ENCODE measurements at regions not wholly inside any gene's neighbourhood (a gene's known extent, or its start where the extent isn't known, plus 50 kb on each side); places are given as distances from the start of the nearest gene placed in this dataset.

GRCh38 chr7:34333184-34333583, 324.8 kb upstream of the NPSR1 start:
- no peak for DNase-seq
- Histone ChIP-seq H3K36me3 (ENCODE audit: control insufficient read depth, insufficient read depth, low read length) (no peaks in the 10 kb centered on the region), H2BK15ac (replicated peaks; ENCODE audit: low read depth) (no peak overlapping the region), H3K27ac (ENCODE audit: low read depth, low read length) (no peak overlapping the region), H3K9ac (ENCODE audit: low read length) (no peak overlapping the region), H3K79me1 (ENCODE audit: low read length) (no peaks in the 10 kb centered on the region), H3K79me2 (ENCODE audit: control insufficient read depth, insufficient read depth, low read length) (no peaks in the 10 kb centered on the region), H4K8ac (ENCODE audit: low read depth, low read length) (no peak overlapping the region), H2BK5ac (ENCODE audit: low read length) (no peak overlapping the region), H4K5ac (ENCODE audit: low read length) (no peak overlapping the region), H3K4me1 (ENCODE audit: control insufficient read depth, low read depth, low read length) (peaks cover 3% of the 10 kb centered on the region), H3K4me3 (ENCODE audit: low read length) (no peak overlapping the region), H3K56ac (ENCODE audit: low read length) (no peak overlapping the region), H3K23ac (ENCODE audit: low read length) (no peak overlapping the region), H3K4ac (ENCODE audit: low read depth, low read length) (no peak overlapping the region), H3K27me3 (ENCODE audit: insufficient read depth, low read length, poor library complexity) (no peaks in the 10 kb centered on the region), H3K4me2 (ENCODE audit: low read length) (no peak overlapping the region), H2BK120ac (ENCODE audit: low read depth, low read length) (no peak overlapping the region), H2AK5ac (ENCODE audit: low read length) (no peak overlapping the region), H3K18ac (ENCODE audit: low read length) (no peak overlapping the region)
- WGBS (ENCODE audit: extremely low coverage, insufficient coverage, low lambda C conversion rate), result no CpG with 5 or more reads among the region's 2 CpGs

- no peak for DNase-seq
- Histone ChIP-seq H3K27ac (ENCODE audit: low read depth, low read length) (no peak overlapping the region), H2BK120ac (ENCODE audit: low read depth, low read length) (no peak overlapping the region), H2BK5ac (ENCODE audit: low read length) (no peak overlapping the region), H3K27me3 (ENCODE audit: insufficient read depth, low read length, poor library complexity) (no peaks in the 10 kb centered on the region), H3K79me1 (ENCODE audit: low read length) (no peaks in the 10 kb centered on the region), H2BK15ac (replicated peaks; ENCODE audit: low read depth) (no peak overlapping the region), H3K9ac (ENCODE audit: low read length) (no peak overlapping the region), H2AK5ac (ENCODE audit: low read length) (no peak overlapping the region), H3K4me2 (ENCODE audit: low read length) (no peak overlapping the region), H4K5ac (ENCODE audit: low read length) (no peak overlapping the region), H3K36me3 (ENCODE audit: control insufficient read depth, insufficient read depth, low read length) (no peaks in the 10 kb centered on the region), H3K4ac (ENCODE audit: low read depth, low read length) (no peak overlapping the region), H3K23ac (ENCODE audit: low read length) (no peak overlapping the region), H4K8ac (ENCODE audit: low read depth, low read length) (no peak overlapping the region), H3K4me3 (ENCODE audit: low read length) (no peak overlapping the region), H3K79me2 (ENCODE audit: control insufficient read depth, insufficient read depth, low read length) (no peaks in the 10 kb centered on the region), H3K18ac (ENCODE audit: low read length) (no peak overlapping the region), H3K4me1 (ENCODE audit: control insufficient read depth, low read depth, low read length) (no peaks in the 10 kb centered on the region), H3K56ac (ENCODE audit: low read length) (no peak overlapping the region)
- 100% methylated on average over 1 of the region's 4 CpGs for WGBS (ENCODE audit: extremely low coverage, insufficient coverage, low lambda C conversion rate)
These were observed 324.1 kb upstream of the NPSR1 start for GRCh38 chr7:34333925-34334324.

GRCh38 chr7:34337163-34337562, 320.9 kb upstream of the NPSR1 start:
- Histone ChIP-seq H3K4me2 (ENCODE audit: low read length) (no peak overlapping the region), H3K23ac (ENCODE audit: low read length) (no peak overlapping the region), H3K79me1 (ENCODE audit: low read length) (no peaks in the 10 kb centered on the region), H4K5ac (ENCODE audit: low read length) (no peak overlapping the region), H3K27ac (ENCODE audit: low read depth, low read length) (no peak overlapping the region), H3K9ac (ENCODE audit: low read length) (no peak overlapping the region), H3K4me1 (ENCODE audit: control insufficient read depth, low read depth, low read length) (peaks cover 3% of the 10 kb centered on the region), H3K4ac (ENCODE audit: low read depth, low read length) (no peak overlapping the region), H3K36me3 (ENCODE audit: control insufficient read depth, insufficient read depth, low read length) (no peaks in the 10 kb centered on the region), H2BK5ac (ENCODE audit: low read length) (no peak overlapping the region), H3K56ac (ENCODE audit: low read length) (no peak overlapping the region), H4K8ac (ENCODE audit: low read depth, low read length) (no peak overlapping the region), H2BK120ac (ENCODE audit: low read depth, low read length) (no peak overlapping the region), H3K27me3 (ENCODE audit: insufficient read depth, low read length, poor library complexity) (no peaks in the 10 kb centered on the region), H3K4me3 (ENCODE audit: low read length) (no peak overlapping the region), H3K79me2 (ENCODE audit: control insufficient read depth, insufficient read depth, low read length) (no peaks in the 10 kb centered on the region), H2BK15ac (replicated peaks; ENCODE audit: low read depth) (no peak overlapping the region), H2AK5ac (ENCODE audit: low read length) (no peak overlapping the region), H3K18ac (ENCODE audit: low read length) (no peak overlapping the region)
- DNase-seq, result no peak
- no CpG with 5 or more reads among the region's 1 CpG for WGBS (ENCODE audit: extremely low coverage, insufficient coverage, low lambda C conversion rate)

GRCh38 chr7:34338961-34339526, 319.0 kb upstream of the NPSR1 start:
- H3K23ac ChIP-seq (ENCODE audit: low read length), result no peak overlapping the region
- H3K27me3 ChIP-seq (ENCODE audit: insufficient read depth, low read length, poor library complexity), result no peaks in the 10 kb centered on the region
- H3K4me2 ChIP-seq (ENCODE audit: low read length), result no peak overlapping the region
- H4K5ac ChIP-seq (ENCODE audit: low read length), result no peak overlapping the region
- no peak overlapping the region for H2BK120ac ChIP-seq (ENCODE audit: low read depth, low read length)
- no peaks in the 10 kb centered on the region for H3K36me3 ChIP-seq (ENCODE audit: control insufficient read depth, insufficient read depth, low read length)
- H3K27ac ChIP-seq (ENCODE audit: low read depth, low read length), result no peak overlapping the region
- H3K4me3 ChIP-seq (ENCODE audit: low read length), result no peak overlapping the region
- no peak overlapping the region for H2BK15ac ChIP-seq (replicated peaks; ENCODE audit: low read depth)
- no peaks in the 10 kb centered on the region for H3K79me2 ChIP-seq (ENCODE audit: control insufficient read depth, insufficient read depth, low read length)
- peaks cover 3% of the 10 kb centered on the region for H3K4me1 ChIP-seq (ENCODE audit: control insufficient read depth, low read depth, low read length)
- H3K56ac ChIP-seq (ENCODE audit: low read length), result no peak overlapping the region
- H3K18ac ChIP-seq (ENCODE audit: low read length), result no peak overlapping the region
- H3K9ac ChIP-seq (ENCODE audit: low read length), result no peak overlapping the region
- no peak overlapping the region for H2AK5ac ChIP-seq (ENCODE audit: low read length)
- WGBS (ENCODE audit: extremely low coverage, insufficient coverage, low lambda C conversion rate), result no CpG with 5 or more reads among the region's 3 CpGs
- no peak for DNase-seq
- H4K8ac ChIP-seq (ENCODE audit: low read depth, low read length), result no peak overlapping the region
- H2BK5ac ChIP-seq (ENCODE audit: low read length), result no peak overlapping the region
- no peaks in the 10 kb centered on the region for H3K79me1 ChIP-seq (ENCODE audit: low read length)
- H3K4ac ChIP-seq (ENCODE audit: low read depth, low read length), result no peak overlapping the region

GRCh38 chr7:34341326-34341725, 316.7 kb upstream of the NPSR1 start:
- H3K56ac ChIP-seq (ENCODE audit: low read length), result no peak overlapping the region
- peaks cover 3% of the 10 kb centered on the region for H3K4me1 ChIP-seq (ENCODE audit: control insufficient read depth, low read depth, low read length)
- H2BK120ac ChIP-seq (ENCODE audit: low read depth, low read length), result no peak overlapping the region
- no peak overlapping the region for H4K8ac ChIP-seq (ENCODE audit: low read depth, low read length)
- H3K79me2 ChIP-seq (ENCODE audit: control insufficient read depth, insufficient read depth, low read length), result no peaks in the 10 kb centered on the region
- no peak overlapping the region for H3K9ac ChIP-seq (ENCODE audit: low read length)
- H3K23ac ChIP-seq (ENCODE audit: low read length), result no peak overlapping the region
- no CpG with 5 or more reads among the region's 2 CpGs for WGBS (ENCODE audit: extremely low coverage, insufficient coverage, low lambda C conversion rate)
- no peak overlapping the region for H2BK15ac ChIP-seq (replicated peaks; ENCODE audit: low read depth)
- no peaks in the 10 kb centered on the region for H3K79me1 ChIP-seq (ENCODE audit: low read length)
- no peak overlapping the region for H2BK5ac ChIP-seq (ENCODE audit: low read length)
- H4K5ac ChIP-seq (ENCODE audit: low read length), result no peak overlapping the region
- no peak overlapping the region for H3K4ac ChIP-seq (ENCODE audit: low read depth, low read length)
- H2AK5ac ChIP-seq (ENCODE audit: low read length), result no peak overlapping the region
- no peak overlapping the region for H3K27ac ChIP-seq (ENCODE audit: low read depth, low read length)
- no peaks in the 10 kb centered on the region for H3K36me3 ChIP-seq (ENCODE audit: control insufficient read depth, insufficient read depth, low read length)
- no peak overlapping the region for H3K4me2 ChIP-seq (ENCODE audit: low read length)
- peak overlapping the region; percentile 39 for H3K18ac ChIP-seq (ENCODE audit: low read length)
- no peak overlapping the region for H3K4me3 ChIP-seq (ENCODE audit: low read length)
- no peaks in the 10 kb centered on the region for H3K27me3 ChIP-seq (ENCODE audit: insufficient read depth, low read length, poor library complexity)
- DNase-seq, result peak; percentile 50

GRCh38 chr7:34342387-34342786, 315.6 kb upstream of the NPSR1 start:
- H3K9ac ChIP-seq (ENCODE audit: low read length), result no peak overlapping the region
- no peak overlapping the region for H4K5ac ChIP-seq (ENCODE audit: low read length)
- H3K79me2 ChIP-seq (ENCODE audit: control insufficient read depth, insufficient read depth, low read length), result no peaks in the 10 kb centered on the region
- no peak for DNase-seq
- peaks cover 3% of the 10 kb centered on the region for H3K4me1 ChIP-seq (ENCODE audit: control insufficient read depth, low read depth, low read length)
- H2BK5ac ChIP-seq (ENCODE audit: low read length), result no peak overlapping the region
- no peak overlapping the region for H3K4me2 ChIP-seq (ENCODE audit: low read length)
- no peaks in the 10 kb centered on the region for H3K79me1 ChIP-seq (ENCODE audit: low read length)
- H3K27ac ChIP-seq (ENCODE audit: low read depth, low read length), result no peak overlapping the region
- WGBS (ENCODE audit: extremely low coverage, insufficient coverage, low lambda C conversion rate), result no CpG with 5 or more reads among the region's 1 CpG
- no peak overlapping the region for H3K18ac ChIP-seq (ENCODE audit: low read length)
- no peak overlapping the region for H2AK5ac ChIP-seq (ENCODE audit: low read length)
- H4K8ac ChIP-seq (ENCODE audit: low read depth, low read length), result no peak overlapping the region
- no peaks in the 10 kb centered on the region for H3K27me3 ChIP-seq (ENCODE audit: insufficient read depth, low read length, poor library complexity)
- H3K4me3 ChIP-seq (ENCODE audit: low read length), result no peak overlapping the region
- H3K36me3 ChIP-seq (ENCODE audit: control insufficient read depth, insufficient read depth, low read length), result no peaks in the 10 kb centered on the region
- H3K4ac ChIP-seq (ENCODE audit: low read depth, low read length), result no peak overlapping the region
- no peak overlapping the region for H3K56ac ChIP-seq (ENCODE audit: low read length)
- no peak overlapping the region for H2BK120ac ChIP-seq (ENCODE audit: low read depth, low read length)
- H2BK15ac ChIP-seq (replicated peaks; ENCODE audit: low read depth), result no peak overlapping the region
- no peak overlapping the region for H3K23ac ChIP-seq (ENCODE audit: low read length)
